ENCODE measurements at regions not wholly inside any gene's neighbourhood (a gene's known extent, or its start where the extent isn't known, plus 50 kb on each side); places are given as distances from the start of the nearest gene placed in this dataset.

GRCh38 chr21:24894324-24894723 is 713.0 kb downstream of the MRPL39 start:
- no peak for DNase-seq (ENCODE audit: low spot score)

GRCh38 chr21:24890021-24890420 is 717.3 kb downstream of the MRPL39 start:
- no peak for DNase-seq (ENCODE audit: low spot score)

DNA sequence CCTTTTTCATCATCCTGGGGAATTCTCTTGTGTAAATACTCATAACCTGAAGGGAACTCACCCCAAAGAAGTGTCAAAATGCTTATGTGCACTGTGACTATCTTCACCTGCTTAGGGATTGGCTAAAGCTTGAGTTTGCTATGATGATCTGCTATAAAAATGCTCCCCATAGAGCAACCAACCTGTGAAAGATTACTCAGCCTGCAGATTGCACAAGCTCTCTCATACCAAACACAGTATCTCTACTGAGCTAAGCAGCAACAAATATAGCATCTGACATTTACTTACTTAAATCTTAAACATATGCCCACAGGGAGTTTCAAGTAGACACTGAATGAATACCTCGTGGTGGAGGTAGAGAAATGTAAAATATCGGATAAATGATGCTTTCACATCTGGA is 725.8 kb downstream of the MRPL39 start:
- DNase-seq (ENCODE audit: low spot score): no peak

- DNase-seq (ENCODE audit: low spot score): no peak
Measured at GRCh38 chr21:24870633-24871032, 736.6 kb downstream of the MRPL39 start.

GRCh38 chr21:24869862-24870261 is 737.4 kb downstream of the MRPL39 start:
- no peak for DNase-seq (ENCODE audit: low spot score)

DNA sequence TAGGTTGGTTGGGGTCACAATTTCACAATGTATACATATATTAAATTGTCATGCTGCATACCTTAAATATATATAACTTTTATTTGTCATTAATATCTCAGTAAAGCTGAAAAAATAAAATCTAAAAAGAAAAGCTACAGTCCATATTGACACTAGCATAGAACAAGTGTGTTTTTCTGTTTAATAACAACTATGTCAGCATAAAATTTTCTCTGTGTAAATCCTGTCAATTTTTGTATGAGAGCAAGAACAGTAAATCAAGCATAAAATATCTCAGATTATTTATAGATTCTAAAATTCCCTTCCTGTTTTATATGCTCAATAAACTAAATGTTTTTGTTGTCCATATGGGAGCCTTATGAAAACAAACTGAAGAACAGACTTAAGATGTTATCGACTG is 739.2 kb downstream of the MRPL39 start:
- DNase-seq (ENCODE audit: low spot score): no peak

GRCh38 chr21:24861471-24861870 is 745.8 kb downstream of the MRPL39 start:
- DNase-seq (ENCODE audit: low spot score): no peak

DNA sequence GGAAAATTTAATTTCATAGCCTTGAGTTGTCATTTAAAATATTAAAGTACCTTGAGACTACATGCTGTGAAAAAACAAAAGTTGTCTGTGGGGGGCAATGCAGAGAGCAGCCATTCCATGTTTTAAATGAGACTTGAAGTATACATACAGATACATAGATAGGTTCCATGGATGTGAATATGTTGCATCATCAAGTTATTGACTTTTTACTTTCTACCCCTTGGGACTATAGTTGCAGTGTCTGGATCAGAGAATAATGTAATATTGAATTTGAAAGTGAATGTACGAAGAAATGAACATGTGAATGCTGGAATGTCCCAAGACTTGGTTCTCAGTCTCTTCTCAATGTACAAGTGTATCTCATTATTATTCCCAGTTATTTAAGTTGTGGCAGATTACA is 751.0 kb downstream of the MRPL39 start:
- DNase-seq (ENCODE audit: low spot score): no peak

GRCh38 chr21:24852610-24853195 is 754.6 kb downstream of the MRPL39 start:
- no peak for DNase-seq (ENCODE audit: low spot score)

- DNase-seq (ENCODE audit: low spot score): no peak
Measured at GRCh38 chr21:24850121-24850520, 757.2 kb downstream of the MRPL39 start.

DNA sequence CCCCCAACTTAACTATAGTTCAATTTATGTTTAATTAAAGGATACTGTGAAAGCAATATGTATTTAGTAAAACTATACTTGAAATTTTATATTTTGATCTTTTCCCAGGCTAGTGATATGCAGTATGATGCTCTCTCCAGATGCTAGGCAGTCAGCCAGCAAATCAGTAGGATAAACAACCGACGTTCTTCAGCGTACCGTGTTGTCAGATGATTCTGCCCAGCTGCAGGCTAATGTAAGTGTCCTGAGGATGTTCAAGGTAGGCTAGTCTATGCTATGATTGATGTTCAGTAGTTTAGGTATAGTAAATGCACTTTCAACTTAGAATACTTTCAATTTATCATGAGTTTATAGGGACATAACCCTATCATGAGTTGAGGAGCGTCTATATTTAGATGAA is 762.6 kb downstream of the MRPL39 start:
- DNase-seq (ENCODE audit: low spot score): no peak

- DNase-seq (ENCODE audit: low spot score): no peak
Measured at GRCh38 chr21:24840287-24840686, 767.0 kb downstream of the MRPL39 start.

GRCh38 chr21:24832961-24833360 is 774.3 kb downstream of the MRPL39 start:
- DNase-seq (ENCODE audit: low spot score): no peak

GRCh38 chr21:24829397-24829796 is 777.9 kb downstream of the MRPL39 start:
- DNase-seq (ENCODE audit: low spot score): no peak

DNA sequence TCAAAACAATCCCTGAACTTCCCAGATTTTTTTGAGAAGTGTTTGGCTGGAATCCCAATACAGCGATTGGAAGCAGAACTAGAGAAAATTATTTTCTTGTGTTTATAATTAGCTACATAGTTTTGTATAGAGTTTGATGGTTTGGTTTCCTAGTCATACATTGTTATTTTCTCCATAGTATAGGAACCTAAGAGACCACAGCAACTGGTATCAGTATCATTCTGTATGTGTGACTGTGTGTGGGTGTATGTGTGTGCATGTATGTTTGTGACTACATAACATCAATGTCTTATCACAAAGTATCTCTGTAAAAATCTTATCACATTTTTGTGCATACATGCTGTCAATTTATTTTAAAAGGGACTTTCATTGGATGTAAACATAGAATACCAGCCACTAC is 780.5 kb downstream of the MRPL39 start:
- no peak for DNase-seq (ENCODE audit: low spot score)

GRCh38 chr21:24825348-24825747 is 781.9 kb downstream of the MRPL39 start:
- DNase-seq (ENCODE audit: low spot score): no peak

DNA sequence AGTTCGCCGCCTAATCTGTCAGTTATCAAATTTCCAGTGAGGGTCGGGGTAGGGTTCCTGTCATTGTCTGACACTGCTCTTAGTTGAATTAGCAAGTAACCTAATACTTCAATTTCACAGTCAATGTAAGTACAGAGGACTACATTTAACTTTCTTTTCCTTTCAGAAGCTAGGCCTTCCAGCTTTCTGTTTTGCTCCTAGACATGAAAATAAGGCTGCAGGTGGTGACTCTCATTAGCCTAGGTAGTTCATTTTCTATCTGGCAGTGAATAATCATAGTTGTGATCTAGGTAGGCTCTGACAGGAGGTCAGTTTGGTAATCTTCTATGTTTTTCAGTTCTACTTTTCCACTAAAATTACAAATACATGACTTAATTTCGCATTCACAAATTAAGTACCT is 783.1 kb downstream of the MRPL39 start:
- no peak for DNase-seq (ENCODE audit: low spot score)

GRCh38 chr21:24823247-24823646 is 784.0 kb downstream of the MRPL39 start:
- no peak for DNase-seq (ENCODE audit: low spot score)

GRCh38 chr21:24785033-24785432 is 822.2 kb downstream of the MRPL39 start:
- no peak for DNase-seq (ENCODE audit: low spot score)

GRCh38 chr21:24781146-24781545 is 826.1 kb downstream of the MRPL39 start:
- no peak for DNase-seq (ENCODE audit: low spot score)

DNA sequence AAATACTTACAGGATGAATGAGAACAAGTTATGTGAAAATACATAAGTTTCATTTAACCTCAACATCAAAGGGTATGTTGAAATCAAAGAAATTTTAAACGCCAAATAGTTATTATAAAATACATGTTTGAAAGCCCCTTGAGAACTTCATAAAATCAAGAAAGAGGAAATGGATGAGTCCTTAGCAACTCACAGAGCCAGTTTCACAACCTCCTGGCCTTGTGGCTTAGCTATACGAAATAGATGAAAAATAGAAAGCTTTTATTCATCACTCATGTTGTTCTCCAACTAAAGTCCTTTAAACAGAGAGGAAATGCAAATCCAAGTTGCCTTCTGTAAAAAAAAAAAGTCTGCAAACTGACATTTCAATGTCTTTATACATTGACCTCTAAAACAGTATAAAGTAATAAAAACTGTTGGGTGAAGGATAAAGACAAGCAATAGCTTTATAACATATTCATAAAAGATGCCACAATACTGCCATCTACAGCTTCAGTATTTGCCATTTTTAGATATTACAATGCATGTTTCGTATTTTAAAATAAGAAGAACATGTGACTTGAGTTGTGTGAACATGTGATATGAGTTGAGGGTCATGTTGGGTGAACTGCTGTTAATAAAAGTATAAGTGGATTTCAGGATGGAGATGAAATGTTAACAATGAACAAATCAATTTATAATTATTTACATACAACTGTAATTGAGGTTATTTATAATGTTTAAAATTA is 847.8 kb downstream of the MRPL39 start:
- no peak for DNase-seq (ENCODE audit: low spot score)

- no peak for DNase-seq (ENCODE audit: low spot score)
Measured at GRCh38 chr21:24738063-24738462, 869.2 kb downstream of the MRPL39 start.

DNA sequence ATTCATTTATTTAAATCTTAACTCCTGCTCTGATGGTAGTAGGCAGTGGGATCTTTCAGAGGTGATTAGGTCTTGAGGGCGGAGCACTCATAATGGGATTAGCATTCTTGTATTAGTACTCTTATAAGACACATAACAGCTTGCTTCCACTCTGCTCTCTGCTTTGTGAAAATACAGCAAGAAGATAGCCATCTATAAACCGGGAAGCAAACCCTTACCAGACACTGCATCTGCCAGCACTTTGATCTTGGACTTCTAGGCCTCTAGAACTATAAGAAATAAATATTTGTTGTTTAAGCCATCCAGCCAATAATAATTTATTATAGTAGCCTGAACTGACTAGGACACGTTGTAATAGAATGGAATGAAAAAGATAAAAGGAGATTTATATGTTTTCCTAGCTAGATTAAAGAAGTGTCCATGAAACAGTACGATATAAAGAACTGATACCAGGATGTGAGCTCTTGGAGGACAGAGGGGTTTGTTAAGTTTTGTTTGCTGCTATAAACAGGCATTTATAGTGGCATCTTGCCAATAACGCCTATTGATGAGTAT is 869.9 kb downstream of the MRPL39 start:
- no peak for DNase-seq (ENCODE audit: low spot score)

GRCh38 chr21:24730661-24731060 is 876.6 kb downstream of the MRPL39 start:
- no peak for DNase-seq (ENCODE audit: low spot score)

Data from HuH-7 (cell line).